RWPE2 (cell line): ENCODE measurements at regions not wholly inside any gene's neighbourhood (a gene's known extent, or its start where the extent isn't known, plus 50 kb on each side); places are given as distances from the start of the nearest gene placed in this dataset.

Source experiments
- ATAC-seq: fragments of 200-7000 bp; cut with Tn5 transposase; 3 replicates; pipeline ENCODE4 v1.9.1; 2021; ENCODE audit warnings: low read depth
- DNase-seq: peaks from one replicate; pipeline ENCODE4 v3.0.0-alpha.2; 2020; ENCODE audit warnings: low spot score
- H3K27ac ChIP-seq: fragments of 450-650 bp; 2 replicates; pipeline ENCODE4 v1.5.1; 2017; ENCODE audit warnings: mild to moderate bottlenecking; ENCODE audit not compliant: poor library complexity, severe bottlenecking
- H3K27me3 ChIP-seq: fragments of 250-450 bp; sonication (Bioruptor Pico); 2 replicates; pipeline ENCODE4 v1.5.1; 2021; ENCODE audit warnings: mild to moderate bottlenecking, moderate library complexity; ENCODE audit not compliant: insufficient read depth, poor library complexity, severe bottlenecking
- H3K36me3 ChIP-seq: fragments of 250-450 bp; sonication (Bioruptor Pico); 2 replicates; pipeline ENCODE4 v1.5.1; 2020; ENCODE audit warnings: low read depth, mild to moderate bottlenecking, moderate library complexity
- H3K4me1 ChIP-seq: fragments of 250-450 bp; sonication (Bioruptor Pico); 2 replicates; pipeline ENCODE4 v1.5.1; 2021; ENCODE audit warnings: mild to moderate bottlenecking, moderate library complexity; ENCODE audit not compliant: insufficient read depth, poor library complexity, severe bottlenecking
- H3K4me3 ChIP-seq: fragments of 250-450 bp; sonication (Bioruptor Pico); 2 replicates; pipeline ENCODE4 v1.5.1; 2021; ENCODE audit warnings: mild to moderate bottlenecking, moderate library complexity; ENCODE audit not compliant: severe bottlenecking
- H3K9me3 ChIP-seq: fragments of 250-450 bp; sonication (Bioruptor Pico); 2 replicates; pipeline ENCODE4 v1.5.1; 2021; ENCODE audit warnings: mild to moderate bottlenecking, moderate library complexity; ENCODE audit not compliant: severe bottlenecking
- TF ChIP-seq, protein P1 (sequence below): fragments of 450-650 bp; IDR thresholded peaks from one replicate; pipeline ENCODE4 v1.5.1; 2017; ENCODE audit warnings: mild to moderate bottlenecking, moderate library complexity; ENCODE audit not compliant: poor library complexity, severe bottlenecking

DNA sequence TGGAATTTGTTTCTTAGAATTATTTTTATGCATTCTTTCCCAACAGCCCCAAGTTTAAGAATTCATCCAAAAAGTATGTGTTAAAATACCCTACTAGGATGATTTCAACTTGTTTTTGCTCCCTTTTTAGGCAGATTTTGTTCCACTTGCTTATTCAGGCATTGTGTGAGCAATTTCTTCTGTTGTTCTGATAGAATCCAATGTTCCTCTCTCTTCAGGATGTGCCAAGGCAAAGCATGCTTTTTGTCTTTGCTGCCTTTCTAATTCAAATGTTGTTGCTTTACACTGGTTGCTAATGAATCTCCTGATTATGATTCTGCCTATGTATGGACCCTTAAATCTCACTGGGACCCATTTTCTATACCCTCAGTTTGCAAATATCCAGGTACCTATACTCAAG lies 131.2 kb upstream of the ARHGAP42 start:
- peaks cover 9% of the 10 kb centered on the region for H3K4me1 ChIP-seq
- DNase-seq, result no peak

DNA sequence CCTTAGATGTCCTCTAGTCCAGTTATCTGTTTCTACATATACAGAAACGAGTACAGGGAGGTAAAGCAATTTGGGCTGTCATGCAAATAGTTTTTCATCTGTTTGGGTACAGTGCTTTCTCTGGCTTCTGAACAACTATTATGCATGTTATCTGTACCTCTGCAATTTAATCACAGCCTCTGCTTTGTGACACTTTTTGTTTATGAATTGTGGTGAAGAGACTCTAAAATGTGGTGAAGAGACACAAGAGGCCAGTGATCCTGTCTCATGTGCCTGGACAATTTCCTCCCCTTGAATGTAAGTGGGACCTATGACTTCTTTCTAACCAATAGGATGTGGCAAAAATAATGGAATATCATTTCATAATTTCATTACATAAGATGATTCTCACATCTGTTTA lies 130.3 kb upstream of the ARHGAP42 start:
- TF ChIP-seq, protein P1, sequence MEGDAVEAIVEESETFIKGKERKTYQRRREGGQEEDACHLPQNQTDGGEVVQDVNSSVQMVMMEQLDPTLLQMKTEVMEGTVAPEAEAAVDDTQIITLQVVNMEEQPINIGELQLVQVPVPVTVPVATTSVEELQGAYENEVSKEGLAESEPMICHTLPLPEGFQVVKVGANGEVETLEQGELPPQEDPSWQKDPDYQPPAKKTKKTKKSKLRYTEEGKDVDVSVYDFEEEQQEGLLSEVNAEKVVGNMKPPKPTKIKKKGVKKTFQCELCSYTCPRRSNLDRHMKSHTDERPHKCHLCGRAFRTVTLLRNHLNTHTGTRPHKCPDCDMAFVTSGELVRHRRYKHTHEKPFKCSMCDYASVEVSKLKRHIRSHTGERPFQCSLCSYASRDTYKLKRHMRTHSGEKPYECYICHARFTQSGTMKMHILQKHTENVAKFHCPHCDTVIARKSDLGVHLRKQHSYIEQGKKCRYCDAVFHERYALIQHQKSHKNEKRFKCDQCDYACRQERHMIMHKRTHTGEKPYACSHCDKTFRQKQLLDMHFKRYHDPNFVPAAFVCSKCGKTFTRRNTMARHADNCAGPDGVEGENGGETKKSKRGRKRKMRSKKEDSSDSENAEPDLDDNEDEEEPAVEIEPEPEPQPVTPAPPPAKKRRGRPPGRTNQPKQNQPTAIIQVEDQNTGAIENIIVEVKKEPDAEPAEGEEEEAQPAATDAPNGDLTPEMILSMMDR, result no peak
- Histone ChIP-seq H3K36me3 (no peaks in the 10 kb centered on the region), H3K9me3 (no peaks in the 10 kb centered on the region), H3K27ac (no peak overlapping the region), H3K4me1 (peaks cover 15% of the 10 kb centered on the region), H3K4me3 (no peak overlapping the region), H3K27me3 (no peaks in the 10 kb centered on the region)
- no peak for ATAC-seq
- DNase-seq, result no peak

More for the DNA sequence above, 131.2 kb upstream of the ARHGAP42 start:
- Histone ChIP-seq H3K27ac (no peak overlapping the region), H3K27me3 (no peaks in the 10 kb centered on the region), H3K36me3 (no peaks in the 10 kb centered on the region), H3K4me3 (no peak overlapping the region), H3K9me3 (no peaks in the 10 kb centered on the region)
- TF ChIP-seq, protein P1, result no peak
- no peak for ATAC-seq

DNA sequence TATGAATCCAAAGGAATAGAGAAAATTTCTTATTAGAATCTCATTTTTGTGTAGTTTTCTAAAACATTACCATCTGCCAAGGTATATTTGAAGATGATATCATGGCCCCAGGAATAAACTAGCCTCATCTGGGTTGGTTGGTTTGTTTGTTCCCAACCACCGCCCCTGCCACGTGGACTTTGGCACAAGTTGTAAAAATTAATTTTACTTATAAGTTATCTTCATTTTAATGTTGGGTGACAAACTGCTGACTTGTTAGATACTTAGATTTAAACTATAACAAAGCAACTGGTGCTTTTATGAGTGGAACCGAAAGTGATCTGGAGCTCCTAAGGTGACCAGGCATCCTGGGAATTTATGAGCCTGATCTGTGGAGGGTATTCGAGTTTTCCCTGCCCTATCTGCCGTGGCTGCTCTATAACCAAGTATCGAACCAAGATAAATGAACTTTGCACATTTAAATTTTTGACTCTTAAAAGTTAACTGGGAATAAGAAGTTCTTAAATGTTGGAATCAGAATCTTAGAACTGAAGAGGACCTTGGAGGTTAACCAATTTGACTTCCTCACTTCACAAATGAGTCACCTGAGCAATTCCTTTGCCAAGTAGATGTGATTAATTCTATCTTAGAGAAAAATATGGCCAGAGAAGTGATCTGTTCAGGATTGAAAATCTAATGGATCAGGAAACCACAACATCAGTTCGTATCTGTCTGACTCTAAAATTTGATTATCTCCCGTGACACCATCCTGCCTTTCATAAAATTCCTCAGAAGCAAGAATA lies 129.1 kb upstream of the ARHGAP42 start:
- Histone ChIP-seq H3K9me3 (no peaks in the 10 kb centered on the region), H3K36me3 (no peaks in the 10 kb centered on the region), H3K27me3 (no peaks in the 10 kb centered on the region), H3K4me3 (no peak overlapping the region), H3K27ac (peak overlapping the region; percentile 33), H3K4me1 (peaks cover 24% of the 10 kb centered on the region)
- DNase-seq (no peak), ATAC-seq (peak; percentile 67)
- TF ChIP-seq, protein P1, result no peak

DNA sequence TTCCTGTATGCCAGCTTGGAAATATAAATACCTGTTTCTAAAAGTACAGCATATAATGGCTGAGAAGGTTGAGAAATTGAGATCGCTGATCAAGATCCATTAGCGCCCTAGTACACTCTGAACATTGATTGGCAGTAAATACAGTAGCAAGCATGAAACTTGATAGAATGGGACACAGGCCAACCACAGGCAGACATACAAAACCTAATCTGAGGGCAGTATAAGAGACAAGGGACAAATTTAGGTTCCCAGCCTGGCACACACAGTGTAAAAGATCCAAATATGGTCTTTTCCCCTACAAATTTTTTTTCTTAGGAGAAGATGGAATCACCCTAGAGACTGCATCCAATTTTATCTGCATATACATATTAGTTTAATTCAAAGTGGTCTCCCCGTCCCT lies 126.5 kb upstream of the ARHGAP42 start:
- no peak overlapping the region for H3K27ac ChIP-seq
- no peaks in the 10 kb centered on the region for H3K9me3 ChIP-seq
- ATAC-seq (no peak), DNase-seq (no peak)
- peaks cover 24% of the 10 kb centered on the region for H3K4me1 ChIP-seq
- no peak overlapping the region for H3K4me3 ChIP-seq
- TF ChIP-seq, protein P1, result no peak
- no peaks in the 10 kb centered on the region for H3K27me3 ChIP-seq
- H3K36me3 ChIP-seq, result no peaks in the 10 kb centered on the region

DNA sequence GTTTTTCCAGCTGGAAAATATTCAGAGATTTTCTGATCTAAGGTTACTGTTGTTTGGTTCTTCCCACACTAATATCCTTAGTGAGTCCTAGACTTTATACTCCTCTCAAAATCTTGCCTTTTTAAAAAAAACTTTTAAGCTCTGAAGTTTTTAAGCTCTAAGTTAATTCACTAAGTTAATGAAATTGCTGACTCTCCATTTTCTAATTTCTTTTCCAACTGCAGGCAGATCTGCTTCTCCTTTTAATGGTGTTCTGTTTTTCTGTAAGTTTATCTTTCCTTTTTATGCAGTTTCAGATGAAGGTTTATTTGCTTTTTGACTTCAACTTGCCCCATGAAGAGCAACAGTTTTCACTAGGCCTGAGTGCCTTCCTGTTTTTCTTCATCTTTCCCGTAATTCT lies 125.8 kb upstream of the ARHGAP42 start:
- peak overlapping the region; percentile 35 for H3K27ac ChIP-seq
- H3K36me3 ChIP-seq, result no peaks in the 10 kb centered on the region
- DNase-seq (no peak), ATAC-seq (no peak)
- no peak overlapping the region for H3K4me3 ChIP-seq
- H3K27me3 ChIP-seq, result no peaks in the 10 kb centered on the region
- TF ChIP-seq, protein P1, result no peak
- H3K9me3 ChIP-seq, result no peaks in the 10 kb centered on the region
- peaks cover 24% of the 10 kb centered on the region for H3K4me1 ChIP-seq
